ENCODE measurements at regions not wholly inside any gene's neighbourhood (a gene's known extent, or its start where the extent isn't known, plus 50 kb on each side); places are given as distances from the start of the nearest gene placed in this dataset.

DNA sequence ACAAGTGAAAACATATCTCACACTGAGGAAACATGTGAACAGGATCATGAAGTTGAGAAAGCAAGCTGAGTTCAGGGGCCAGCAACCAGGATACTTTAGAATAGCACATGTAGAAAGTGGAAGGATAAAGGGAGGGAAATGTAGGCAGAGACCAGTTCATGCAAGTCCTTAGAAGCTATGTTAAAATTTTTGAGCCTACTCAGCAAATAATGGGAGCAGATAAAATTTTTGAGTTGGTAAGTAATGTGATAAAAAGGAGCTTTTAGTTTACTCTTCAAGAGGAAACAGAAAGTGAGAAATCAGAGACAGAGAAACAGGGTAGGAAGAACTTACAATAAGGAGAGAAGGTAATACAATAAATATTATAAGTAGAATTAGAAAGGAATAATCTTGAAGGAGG is 105.6 kb upstream of the ZBTB20 start:
- H3K4me1 ChIP-seq, result no peaks in the 10 kb centered on the region
- no peak overlapping the region for H3K4me3 ChIP-seq
- H3K9me3 ChIP-seq, result no peaks in the 10 kb centered on the region
- TF ChIP-seq EP300 (IDR thresholded peaks at IDR 0.05) (no peak), POLR2AphosphoS5 (IDR thresholded peaks at IDR 0.05) (no peak), POLR2A (IDR thresholded peaks at IDR 0.05) (no peak)
- TF ChIP-seq, protein P1, sequence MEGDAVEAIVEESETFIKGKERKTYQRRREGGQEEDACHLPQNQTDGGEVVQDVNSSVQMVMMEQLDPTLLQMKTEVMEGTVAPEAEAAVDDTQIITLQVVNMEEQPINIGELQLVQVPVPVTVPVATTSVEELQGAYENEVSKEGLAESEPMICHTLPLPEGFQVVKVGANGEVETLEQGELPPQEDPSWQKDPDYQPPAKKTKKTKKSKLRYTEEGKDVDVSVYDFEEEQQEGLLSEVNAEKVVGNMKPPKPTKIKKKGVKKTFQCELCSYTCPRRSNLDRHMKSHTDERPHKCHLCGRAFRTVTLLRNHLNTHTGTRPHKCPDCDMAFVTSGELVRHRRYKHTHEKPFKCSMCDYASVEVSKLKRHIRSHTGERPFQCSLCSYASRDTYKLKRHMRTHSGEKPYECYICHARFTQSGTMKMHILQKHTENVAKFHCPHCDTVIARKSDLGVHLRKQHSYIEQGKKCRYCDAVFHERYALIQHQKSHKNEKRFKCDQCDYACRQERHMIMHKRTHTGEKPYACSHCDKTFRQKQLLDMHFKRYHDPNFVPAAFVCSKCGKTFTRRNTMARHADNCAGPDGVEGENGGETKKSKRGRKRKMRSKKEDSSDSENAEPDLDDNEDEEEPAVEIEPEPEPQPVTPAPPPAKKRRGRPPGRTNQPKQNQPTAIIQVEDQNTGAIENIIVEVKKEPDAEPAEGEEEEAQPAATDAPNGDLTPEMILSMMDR (IDR thresholded peaks at IDR 0.05), result no peak
- no peaks in the 10 kb centered on the region for H3K27me3 ChIP-seq
- H3K27ac ChIP-seq, result no peak overlapping the region
- DNase-seq (ENCODE audit: low spot score in 2 of 2), result no peak
- H3K36me3 ChIP-seq, result no peaks in the 10 kb centered on the region

GRCh38 chr3:115254492-115255196 is 107.6 kb upstream of the ZBTB20 start:
- Histone ChIP-seq H3K36me3 (no peaks in the 10 kb centered on the region), H3K27me3 (no peaks in the 10 kb centered on the region), H3K27ac (no peak overlapping the region), H3K4me1 (no peaks in the 10 kb centered on the region), H3K4me3 (no peak overlapping the region), H3K9me3 (no peaks in the 10 kb centered on the region)
- DNase-seq (ENCODE audit: low spot score in 2 of 2), result peak in 1 of 2 donors; percentile 78
- WGBS, result 84% methylated on average over 18 of the region's 23 CpGs
- TF ChIP-seq POLR2A (IDR thresholded peaks at IDR 0.05) (no peak), POLR2AphosphoS5 (IDR thresholded peaks at IDR 0.05) (no peak), EP300 (IDR thresholded peaks at IDR 0.05) (no peak)
- TF ChIP-seq, protein P1 (IDR thresholded peaks at IDR 0.05), result no peak

GRCh38 chr3:115255197-115255585 is 108.1 kb upstream of the ZBTB20 start:
- Histone ChIP-seq H3K4me3 (no peak overlapping the region), H3K36me3 (no peaks in the 10 kb centered on the region), H3K4me1 (no peaks in the 10 kb centered on the region), H3K27me3 (no peaks in the 10 kb centered on the region), H3K27ac (no peak overlapping the region), H3K9me3 (no peaks in the 10 kb centered on the region)
- DNase-seq (ENCODE audit: low spot score in 2 of 2), result no peak
- 96% methylated on average over 10 of the region's 10 CpGs for WGBS
- no peak for TF ChIP-seq POLR2AphosphoS5 (IDR thresholded peaks at IDR 0.05)
- TF ChIP-seq, protein P1 (IDR thresholded peaks at IDR 0.05), result no peak
- no peak for TF ChIP-seq EP300 (IDR thresholded peaks at IDR 0.05)
- TF ChIP-seq POLR2A (IDR thresholded peaks at IDR 0.05), result no peak

DNA sequence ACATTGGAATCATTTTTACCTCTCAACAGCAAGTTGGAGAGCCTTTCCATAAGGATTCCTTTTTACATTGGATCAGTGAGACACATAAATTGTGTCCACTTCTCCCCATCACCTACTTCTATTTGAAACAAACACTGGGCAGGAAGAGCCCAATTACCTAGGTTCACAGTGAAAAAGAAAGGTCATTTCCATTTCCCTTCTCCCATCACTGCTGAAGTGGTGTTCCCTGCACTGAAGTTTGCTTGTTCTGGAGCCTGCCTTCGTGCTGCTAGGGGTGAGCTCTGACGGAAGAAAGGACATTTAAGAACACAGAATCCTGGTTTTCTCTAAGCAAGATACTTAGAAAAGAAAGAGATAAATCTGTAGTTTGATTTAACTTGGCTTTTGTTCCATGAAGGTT is 123.8 kb upstream of the ZBTB20 start:
- Histone ChIP-seq H3K36me3 (no peaks in the 10 kb centered on the region), H3K4me1 (no peaks in the 10 kb centered on the region), H3K4me3 (no peak overlapping the region), H3K27me3 (no peaks in the 10 kb centered on the region), H3K27ac (no peak overlapping the region), H3K9me3 (no peaks in the 10 kb centered on the region)
- DNase-seq (ENCODE audit: low spot score in 2 of 2), result no peak
- WGBS, result 85% methylated on average over 2 of the region's 2 CpGs
- no peak for TF ChIP-seq POLR2AphosphoS5 (IDR thresholded peaks at IDR 0.05)
- no peak for TF ChIP-seq POLR2A (IDR thresholded peaks at IDR 0.05)
- TF ChIP-seq, protein P1 (IDR thresholded peaks at IDR 0.05), result no peak
- no peak for TF ChIP-seq EP300 (IDR thresholded peaks at IDR 0.05)

- no peaks in the 10 kb centered on the region for H3K4me1 ChIP-seq
- no peak overlapping the region for H3K4me3 ChIP-seq
- H3K27ac ChIP-seq, result no peak overlapping the region
- no peak for DNase-seq (ENCODE audit: low spot score in 2 of 2)
- TF ChIP-seq POLR2AphosphoS5 (IDR thresholded peaks at IDR 0.05), result no peak
- TF ChIP-seq EP300 (IDR thresholded peaks at IDR 0.05), result no peak
- TF ChIP-seq POLR2A (IDR thresholded peaks at IDR 0.05), result no peak
- TF ChIP-seq, protein P1 (IDR thresholded peaks at IDR 0.05), result no peak
- WGBS, result 82% methylated on average over 10 of the region's 10 CpGs
- H3K27me3 ChIP-seq, result no peaks in the 10 kb centered on the region
- H3K9me3 ChIP-seq, result no peaks in the 10 kb centered on the region
- H3K36me3 ChIP-seq, result no peaks in the 10 kb centered on the region
Measured at GRCh38 chr3:115272036-115272824, 125.1 kb upstream of the ZBTB20 start.

Measured in suprapubic skin (tissue), 4 donors.